ENCODE measurements at regions not wholly inside any gene's neighbourhood (a gene's known extent, or its start where the extent isn't known, plus 50 kb on each side); places are given as distances from the start of the nearest gene placed in this dataset.

GRCh38 chr5:133732536-133732935 is 120.2 kb upstream of the FSTL4 start:
- no peak for DNase-seq

DNA sequence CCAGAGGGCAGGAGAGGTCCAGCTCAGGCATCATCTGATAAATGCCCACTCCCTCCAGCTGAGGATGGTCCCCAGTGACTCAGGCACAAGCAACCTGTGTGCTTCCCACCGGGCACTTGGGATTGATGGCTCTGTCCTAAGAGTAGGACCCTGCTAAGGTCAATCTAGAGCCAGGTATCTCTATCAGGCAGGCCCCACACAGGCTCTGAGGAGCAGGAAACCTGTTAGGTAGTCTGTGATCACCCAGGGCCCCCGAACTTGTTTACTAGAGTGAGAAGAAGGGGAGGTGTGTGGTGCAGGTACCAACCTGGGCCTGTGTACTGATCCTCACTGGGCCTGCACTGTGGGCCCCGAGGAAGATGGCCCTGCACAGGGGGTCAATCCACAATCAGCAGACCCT is 119.6 kb upstream of the FSTL4 start:
- DNase-seq = no peak

DNA sequence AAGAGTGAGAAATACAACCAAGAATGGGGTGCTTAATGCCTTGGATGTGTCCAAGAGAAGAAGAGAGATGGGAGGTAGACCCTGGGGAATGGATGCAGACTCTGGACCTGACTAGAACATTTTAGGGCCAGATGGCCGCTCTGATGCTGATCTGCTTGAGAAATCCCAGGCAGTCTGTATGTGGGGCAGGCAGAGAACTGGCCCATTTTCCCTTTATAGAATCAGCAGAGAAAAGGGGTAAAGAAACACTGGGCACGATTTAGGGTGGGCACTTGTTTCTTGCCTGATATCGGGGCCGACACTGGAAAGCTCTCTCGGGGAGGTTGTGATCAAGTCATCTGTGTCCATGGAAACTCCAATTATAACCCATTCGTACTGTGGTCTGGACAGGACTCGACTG is 118.5 kb upstream of the FSTL4 start:
- no peak for DNase-seq

- DNase-seq = no peak
Observed at GRCh38 chr5:133730346-133730745, 118.0 kb upstream of the FSTL4 start.

DNA sequence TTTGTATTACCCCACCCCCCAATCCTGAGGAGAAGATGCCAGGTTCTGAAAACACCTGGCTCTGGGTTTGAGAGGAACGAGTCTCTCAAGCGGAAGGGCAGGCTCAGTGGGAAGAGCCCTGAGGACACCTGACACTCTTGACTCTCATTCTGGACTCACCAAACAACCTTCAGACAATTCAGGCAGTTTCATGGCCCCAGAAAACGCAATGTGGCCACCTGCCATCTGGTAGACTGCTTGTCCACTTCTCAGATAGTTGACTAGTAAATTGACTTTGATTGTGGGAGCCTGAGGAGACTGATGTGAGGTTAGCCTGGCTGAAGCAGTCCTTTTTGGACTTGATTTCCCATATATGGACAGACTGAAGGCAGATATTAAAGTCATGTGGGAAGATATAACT is 117.5 kb upstream of the FSTL4 start:
- DNase-seq = no peak

DNA sequence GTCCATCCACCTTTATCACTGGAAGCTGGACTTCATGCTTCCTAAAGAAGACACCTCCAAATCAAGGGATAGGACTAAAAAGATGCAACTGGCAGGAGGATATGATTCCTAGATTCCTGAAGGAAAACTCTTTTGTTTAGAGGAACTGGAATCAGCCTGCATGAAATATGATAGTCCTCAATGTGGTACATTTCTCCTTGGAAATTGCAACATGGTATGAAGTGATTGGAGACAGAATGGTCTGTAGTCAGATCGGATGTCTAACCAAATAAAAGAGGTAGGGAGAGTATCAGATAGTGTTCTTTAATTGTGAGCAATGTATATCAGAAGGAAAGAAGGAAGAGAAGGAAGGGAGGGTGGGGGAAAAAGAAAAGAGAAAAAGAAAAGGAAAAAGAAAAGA is 116.1 kb upstream of the FSTL4 start:
- no peak for DNase-seq

- DNase-seq = no peak
Observed at GRCh38 chr5:133727636-133728035, 115.3 kb upstream of the FSTL4 start.

GRCh38 chr5:133723651-133724366 is 111.5 kb upstream of the FSTL4 start:
- no peak for DNase-seq

GRCh38 chr5:133723126-133723525 is 110.8 kb upstream of the FSTL4 start:
- no peak for DNase-seq

DNA sequence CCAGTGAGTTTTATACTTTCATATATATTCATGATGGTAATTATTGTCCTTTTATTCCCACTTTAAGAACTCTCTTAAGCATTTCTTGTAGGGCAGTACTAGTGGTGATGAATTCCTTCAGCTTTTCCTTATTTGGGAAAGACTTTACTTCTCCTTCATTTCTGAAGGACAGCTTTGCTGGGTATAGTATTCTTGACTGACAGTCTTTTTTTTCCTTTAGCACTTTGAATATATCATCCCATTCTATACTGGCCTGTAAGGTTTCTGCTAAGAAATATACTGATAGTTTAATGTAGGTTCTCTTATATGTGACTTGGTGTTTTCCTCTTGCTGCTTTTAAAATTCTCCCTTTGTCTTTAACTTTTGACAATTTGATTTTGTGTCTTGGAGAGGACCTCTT is 109.0 kb upstream of the FSTL4 start:
- no peak for DNase-seq

DNA sequence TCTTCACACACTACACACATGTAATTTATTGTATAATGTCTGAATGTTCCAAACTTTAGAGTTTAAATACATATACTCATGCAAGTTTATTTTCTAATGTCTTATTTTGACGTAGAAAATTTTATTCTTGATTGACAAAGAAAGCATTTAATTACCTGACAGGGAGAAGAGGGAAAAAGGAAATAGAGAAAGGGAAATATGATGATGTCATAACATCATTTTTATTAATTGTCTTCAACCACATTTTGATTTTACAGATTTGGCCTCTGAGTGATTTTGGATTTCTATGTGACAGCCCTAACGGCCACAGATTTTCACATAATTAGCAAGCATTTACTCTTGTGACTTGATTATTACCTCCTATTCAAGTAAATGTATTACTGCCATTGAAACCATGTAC is 106.1 kb upstream of the FSTL4 start:
- DNase-seq = no peak

- no peak for DNase-seq
Observed at GRCh38 chr5:133716532-133717183, 104.3 kb upstream of the FSTL4 start.

GRCh38 chr5:133715616-133716015 is 103.3 kb upstream of the FSTL4 start:
- DNase-seq = no peak

DNA sequence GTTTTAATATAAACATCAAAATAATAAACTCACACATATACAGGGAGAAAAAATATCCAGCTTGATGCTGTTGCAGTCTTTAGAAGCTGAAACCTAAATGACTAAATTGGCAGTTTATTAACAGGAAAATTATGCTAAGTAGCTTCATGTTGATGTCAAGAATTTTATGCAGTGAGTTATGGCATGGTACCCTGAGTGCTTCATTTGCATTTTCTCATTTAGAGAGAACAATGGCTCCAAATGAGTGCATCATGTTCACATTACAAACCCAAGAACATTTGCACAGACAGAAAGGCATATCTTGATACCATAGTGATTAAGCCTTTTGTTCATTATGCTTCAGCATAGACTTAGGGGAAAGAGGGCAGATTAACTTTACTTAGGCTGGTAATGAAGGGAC is 102.9 kb upstream of the FSTL4 start:
- DNase-seq = no peak

DNA sequence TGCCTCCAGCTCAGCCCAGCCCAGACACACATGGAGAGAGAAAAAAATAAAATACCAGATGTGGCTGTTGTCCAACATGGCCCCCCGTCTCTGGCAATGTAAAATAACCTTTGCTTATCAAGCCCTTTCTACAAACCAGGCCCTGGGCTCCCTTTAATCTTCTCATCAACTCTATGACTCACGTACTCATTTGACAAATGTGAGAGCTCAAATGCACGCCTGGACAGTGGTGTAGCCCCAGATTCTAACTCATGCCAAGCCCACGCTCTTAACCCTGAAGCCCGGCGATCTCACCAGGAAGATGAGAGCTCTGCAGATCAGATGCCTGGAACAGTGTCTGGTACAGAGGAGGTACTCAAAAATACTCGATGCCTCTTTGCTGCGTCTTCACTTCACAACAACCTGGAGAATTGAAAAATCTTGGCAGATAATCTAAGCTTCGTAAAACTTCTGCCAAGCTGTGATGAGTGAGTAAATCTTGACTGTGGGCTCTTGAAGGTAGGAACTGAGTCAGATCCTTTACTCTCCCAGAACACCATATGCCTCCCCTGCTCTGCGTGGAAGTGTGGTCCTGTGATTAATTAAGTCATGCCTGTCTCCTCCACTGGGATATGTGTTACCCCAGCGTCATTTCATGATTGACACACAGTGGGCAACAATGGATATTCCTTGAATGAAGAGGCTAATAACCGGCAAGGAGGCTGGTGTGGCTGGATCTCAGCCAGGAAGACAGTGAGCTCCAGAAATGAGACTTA is 102.0 kb upstream of the FSTL4 start:
- no peak for DNase-seq

DNA sequence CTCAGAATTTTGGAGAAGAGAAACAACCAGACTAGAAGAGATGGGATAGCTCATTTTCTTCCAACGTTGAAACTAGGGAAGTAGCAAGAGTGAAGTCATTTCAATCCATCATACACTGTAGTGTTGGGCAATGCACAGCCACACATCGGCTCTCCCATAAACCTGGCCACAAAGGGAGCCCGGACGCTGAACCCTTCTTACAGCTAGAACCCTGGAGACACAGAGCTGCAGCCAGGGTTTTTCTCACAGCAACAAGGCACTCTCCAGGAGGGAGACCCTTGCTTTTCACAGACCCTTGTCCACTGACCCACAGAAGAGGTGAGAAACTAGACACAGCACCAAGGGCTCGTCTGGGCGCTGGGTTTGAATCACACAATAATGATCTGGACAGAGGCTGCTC is 101.4 kb upstream of the FSTL4 start:
- no peak for DNase-seq

DNA sequence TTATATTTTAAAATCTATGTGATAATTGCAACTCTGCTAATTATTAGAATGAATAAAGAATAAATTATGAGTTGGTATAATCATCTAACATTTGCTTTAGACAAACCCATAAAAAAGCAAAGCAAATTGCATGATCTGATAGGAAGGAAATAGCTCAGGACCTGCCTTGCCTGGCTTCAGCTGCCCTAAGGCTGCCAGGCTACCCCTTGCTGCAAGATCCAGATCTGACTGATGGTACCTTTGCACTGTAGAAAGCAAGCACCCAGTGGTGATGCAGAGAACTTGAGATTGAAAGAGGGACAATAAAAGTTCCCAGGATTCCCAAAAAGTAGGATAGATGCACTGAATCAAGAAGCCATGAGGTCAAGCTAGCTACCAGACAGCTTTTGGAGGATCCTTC is 100.9 kb upstream of the FSTL4 start:
- no peak for DNase-seq

DNA sequence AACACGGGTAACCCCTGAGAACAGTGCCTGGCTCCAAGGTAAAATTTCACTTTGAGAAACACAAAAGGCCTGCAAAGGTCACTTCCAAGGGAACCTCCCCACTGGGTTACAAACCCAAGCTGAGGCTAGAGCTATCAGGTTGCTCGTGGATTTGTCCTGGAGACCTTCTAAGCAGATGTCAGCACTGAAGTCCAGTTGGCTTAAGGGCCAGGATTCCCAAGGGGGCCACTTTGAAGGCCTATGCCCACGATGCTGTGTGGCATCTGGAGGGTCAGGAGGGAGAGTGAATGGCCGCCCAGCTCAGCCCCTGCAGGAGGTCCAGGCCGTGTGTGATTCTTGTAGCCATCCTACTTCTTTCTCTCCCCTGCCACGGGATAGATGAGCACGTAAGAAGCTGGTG is 100.2 kb upstream of the FSTL4 start:
- DNase-seq = no peak

DNA sequence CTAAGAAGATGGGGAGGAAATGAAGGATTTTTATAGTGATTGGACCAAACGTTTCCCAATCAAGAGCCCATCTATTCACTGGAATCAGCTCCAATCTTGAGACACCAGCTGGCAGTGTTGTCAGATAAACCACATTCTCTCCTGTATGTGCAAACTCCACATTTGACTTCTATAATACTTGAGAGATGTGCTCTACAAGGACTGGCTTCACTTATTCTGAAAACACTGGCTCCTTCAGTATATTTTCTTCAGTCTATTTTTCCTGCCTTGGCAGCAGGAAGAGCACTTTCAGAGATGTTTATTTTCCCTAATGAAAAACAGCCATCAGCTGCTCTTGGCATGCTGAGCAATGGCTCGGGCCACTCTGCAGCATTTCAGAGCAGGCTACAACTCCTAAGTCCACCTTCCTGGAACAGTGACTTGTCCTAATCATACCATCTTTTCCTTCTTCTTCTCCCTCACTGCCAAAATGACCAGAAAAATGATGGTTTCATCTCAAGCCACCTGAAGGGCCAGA is 96.9 kb upstream of the FSTL4 start:
- DNase-seq = no peak

- DNase-seq = no peak
Observed at GRCh38 chr5:133708331-133708850, 96.0 kb upstream of the FSTL4 start.

- DNase-seq = no peak
Observed at GRCh38 chr5:133707629-133708028, 95.3 kb upstream of the FSTL4 start.

DNA sequence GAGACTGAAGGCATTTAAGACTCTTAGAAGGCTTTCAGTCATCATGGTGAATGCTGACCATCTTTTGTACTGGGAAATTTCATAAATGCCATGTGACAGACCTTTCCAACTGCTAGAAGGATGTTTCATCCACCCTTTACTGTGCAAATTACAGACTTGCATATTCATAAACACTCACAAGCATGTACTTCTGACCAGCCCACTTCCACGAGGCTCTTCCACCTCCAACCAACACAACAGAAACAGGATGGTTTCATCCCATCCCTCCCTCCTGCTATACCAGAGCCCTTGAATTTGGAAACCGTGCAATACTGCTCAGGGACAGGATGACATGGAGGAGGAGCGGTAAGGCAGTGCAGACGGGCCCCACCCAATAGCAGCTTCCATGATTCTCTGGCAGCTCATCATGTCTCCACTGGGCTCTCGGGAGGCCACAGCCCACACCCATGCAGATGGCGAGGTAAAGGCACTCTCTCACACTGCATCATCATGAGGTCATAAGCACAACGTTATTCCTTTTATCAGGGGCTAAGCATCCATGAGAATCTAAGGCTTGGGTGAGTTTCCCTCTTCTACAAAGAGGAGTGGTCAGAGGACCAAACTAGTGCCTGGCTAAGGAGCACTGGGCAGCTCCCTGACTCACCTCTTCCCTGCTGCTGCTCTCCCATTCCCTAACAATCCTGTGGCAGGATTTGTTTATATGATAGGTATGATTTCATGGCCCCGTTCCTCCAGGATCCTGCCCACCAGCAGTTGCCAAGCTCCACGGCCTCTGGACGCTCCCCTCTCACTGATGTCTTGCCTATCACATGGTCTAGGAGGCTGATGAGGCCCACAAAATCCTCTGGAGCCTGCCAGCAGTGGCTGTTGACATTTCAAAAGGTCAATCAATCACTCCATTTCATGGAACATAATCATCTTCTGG is 94.4 kb upstream of the FSTL4 start:
- no peak for DNase-seq

GRCh38 chr5:133705331-133705730 is 93.0 kb upstream of the FSTL4 start:
- DNase-seq = no peak

All from CD4-positive, alpha-beta T cell treated with Interleukin-4 for 4 hours (primary cell).